DOHH2 (cell line): ENCODE measurements at regions not wholly inside any gene's neighbourhood (a gene's known extent, or its start where the extent isn't known, plus 50 kb on each side); places are given as distances from the start of the nearest gene placed in this dataset.

Experiments
- H3F3A ChIP-seq: fragments of 200-600 bp; sonication (generic), shearing (Covaris generic); 2 replicates; pipeline ENCODE4 v1.6.0; 2016; ENCODE audit warnings: antibody characterized with exemption, mild to moderate bottlenecking; ENCODE audit not compliant: control insufficient read depth, insufficient read depth
- H3K27ac ChIP-seq: fragments of 200-600 bp; sonication (generic); 2 replicates; pipeline ENCODE4 v1.5.1; 2014; ENCODE audit warnings: low read depth, mild to moderate bottlenecking, low read length, moderate library complexity
- H3K27me3 ChIP-seq: fragments of 200-600 bp; sonication (generic); 2 replicates; pipeline ENCODE4 v1.6.1; 2014; ENCODE audit warnings: mild to moderate bottlenecking, low read length, mixed read lengths; ENCODE audit not compliant: control insufficient read depth
- H3K36me3 ChIP-seq: fragments of 200-600 bp; sonication (generic); 2 replicates; pipeline ENCODE4 v1.6.1; 2014; ENCODE audit warnings: mild to moderate bottlenecking, low read length, moderate library complexity, mixed read lengths; ENCODE audit not compliant: control insufficient read depth
- H3K4me1 ChIP-seq: fragments of 200-600 bp; sonication (generic); 2 replicates; pipeline ENCODE4 v1.6.1; 2014; ENCODE audit warnings: mild to moderate bottlenecking, low read length, mixed read lengths; ENCODE audit not compliant: control insufficient read depth
- H3K4me2 ChIP-seq: fragments of 200-600 bp; sonication (generic); 2 replicates; pipeline ENCODE4 v1.6.0; 2014; ENCODE audit warnings: mild to moderate bottlenecking, low read length, moderate library complexity
- H3K4me3 ChIP-seq: fragments of 200-600 bp; sonication (generic); 2 replicates; pipeline ENCODE4 v1.5.1; 2014; ENCODE audit warnings: mild to moderate bottlenecking, low read length, mixed read lengths
- H3K79me2 ChIP-seq: fragments of 200-600 bp; sonication (generic); 2 replicates; pipeline ENCODE4 v1.6.1; 2014; ENCODE audit warnings: mild to moderate bottlenecking, low read length, mixed read lengths; ENCODE audit not compliant: control insufficient read depth
- H3K9me2 ChIP-seq: fragments of 200-600 bp; sonication (generic); replicated peaks from 2 replicates; pipeline ENCODE4 v1.6.1; 2014; ENCODE audit warnings: mild to moderate bottlenecking, low read length, mixed read lengths; ENCODE audit not compliant: control insufficient read depth
- H3K9me3 ChIP-seq: fragments of 200-600 bp; sonication (generic); 2 replicates; pipeline ENCODE4 v1.6.1; 2014; ENCODE audit warnings: antibody characterized with exemption, low read length, mixed read lengths; ENCODE audit not compliant: control insufficient read depth, insufficient read depth
- H4K20me1 ChIP-seq: fragments of 200-600 bp; sonication (generic); 2 replicates; pipeline ENCODE4 v1.6.0; 2014; ENCODE audit warnings: low read depth, mild to moderate bottlenecking, antibody characterized with exemption, low read length, moderate library complexity; ENCODE audit not compliant: control insufficient read depth, insufficient read depth
- CTCF ChIP-seq: fragments of 200-600 bp; sonication (generic); IDR thresholded peaks from one replicate; pipeline ENCODE4 v1.5.1; 2014; ENCODE audit warnings: antibody characterized with exemption, mild to moderate bottlenecking, low read depth, low read length; ENCODE audit not compliant: poor library complexity, severe bottlenecking
- EZH2phosphoT487 ChIP-seq: fragments of 200-600 bp; sonication (generic); IDR thresholded peaks from 2 replicates; pipeline ENCODE4 v1.6.1; 2017; ENCODE audit warnings: borderline replicate concordance, mild to moderate bottlenecking, antibody characterized with exemption, low read length, moderate library complexity, mixed read lengths

- Histone ChIP-seq H3K9me3 (no peaks in the 10 kb centered on the region), H3K27ac (no peak overlapping the region), H3K4me1 (no peaks in the 10 kb centered on the region), H3K9me2 (no peaks in the 10 kb centered on the region), H4K20me1 (no peaks in the 10 kb centered on the region), H3K27me3 (0 out of 2 replicates have a peak, but pooled peaks cover 4% of the 10 kb centered on the region), H3K79me2 (no peaks in the 10 kb centered on the region), H3K36me3 (no peaks in the 10 kb centered on the region), H3F3A (no peaks in the 10 kb centered on the region), H3K4me3 (no peak overlapping the region), H3K4me2 (no peak overlapping the region)
- TF ChIP-seq CTCF (no peak), EZH2phosphoT487 (no peak)
Observed at GRCh38 chr6:1491025-1491424, 101.6 kb downstream of the FOXF2 start.

GRCh38 chr6:1491591-1492319 lies 102.4 kb downstream of the FOXF2 start:
- H3F3A ChIP-seq: no peaks in the 10 kb centered on the region
- H3K79me2 ChIP-seq: no peaks in the 10 kb centered on the region
- no peak overlapping the region for H3K27ac ChIP-seq
- no peak overlapping the region for H3K4me2 ChIP-seq
- H4K20me1 ChIP-seq: no peaks in the 10 kb centered on the region
- H3K27me3 ChIP-seq: 0 out of 2 replicates have a peak, but pooled peaks cover 4% of the 10 kb centered on the region
- no peak overlapping the region for H3K4me3 ChIP-seq
- H3K9me3 ChIP-seq: no peaks in the 10 kb centered on the region
- no peaks in the 10 kb centered on the region for H3K36me3 ChIP-seq
- no peaks in the 10 kb centered on the region for H3K9me2 ChIP-seq
- no peak for TF ChIP-seq CTCF
- no peak for TF ChIP-seq EZH2phosphoT487
- H3K4me1 ChIP-seq: no peaks in the 10 kb centered on the region

GRCh38 chr6:1494671-1495070 lies 105.3 kb downstream of the FOXF2 start:
- Histone ChIP-seq H3K36me3 (no peaks in the 10 kb centered on the region), H3K9me2 (no peaks in the 10 kb centered on the region), H3K9me3 (no peaks in the 10 kb centered on the region), H3K4me1 (no peaks in the 10 kb centered on the region), H4K20me1 (no peaks in the 10 kb centered on the region), H3K27ac (no peak overlapping the region), H3K4me2 (no peak overlapping the region), H3K4me3 (no peak overlapping the region), H3K27me3 (0 out of 2 replicates have a peak, but pooled peaks cover 4% of the 10 kb centered on the region), H3K79me2 (no peaks in the 10 kb centered on the region), H3F3A (no peaks in the 10 kb centered on the region)
- TF ChIP-seq EZH2phosphoT487 (no peak), CTCF (no peak)
